MM.1S (cell line): ENCODE measurements at regions not wholly inside any gene's neighbourhood (a gene's known extent, or its start where the extent isn't known, plus 50 kb on each side); places are given as distances from the start of the nearest gene placed in this dataset.

Experiments used
- DNase-seq: peaks from one replicate; pipeline ENCODE4 v3.0.0-alpha.2; 2015
- H2AFZ ChIP-seq: fragments of 300-600 bp; sonication (generic); 2 replicates; pipeline ENCODE4 v1.6.0; 2016; ENCODE audit warnings: antibody characterized with exemption, low read length
- H3F3A ChIP-seq: fragments of 300-600 bp; sonication (generic); 2 replicates; pipeline ENCODE4 v1.6.1; 2016; ENCODE audit warnings: mild to moderate bottlenecking, antibody characterized with exemption, low read length, moderate library complexity, mixed read lengths; ENCODE audit not compliant: insufficient read depth
- H3K27ac ChIP-seq: fragments of 300-600 bp; sonication (generic); 2 replicates; pipeline ENCODE4 v1.5.1; 2016; ENCODE audit warnings: mild to moderate bottlenecking, low read length
- H3K27me3 ChIP-seq: fragments of 300-600 bp; sonication (generic); replicated peaks from 2 replicates; pipeline ENCODE4 v1.6.0; 2016; ENCODE audit warnings: low read length; ENCODE audit not compliant: insufficient read depth
- H3K36me3 ChIP-seq: fragments of 300-600 bp; sonication (generic); replicated peaks from 2 replicates; pipeline ENCODE4 v1.6.1; 2016; ENCODE audit warnings: mild to moderate bottlenecking, low read length, mixed read lengths; ENCODE audit not compliant: insufficient read depth
- H3K4me1 ChIP-seq: fragments of 300-600 bp; sonication (generic); 2 replicates; pipeline ENCODE4 v1.6.1; 2016; ENCODE audit warnings: low read length, mixed read lengths
- H3K4me2 ChIP-seq: fragments of 300-600 bp; sonication (generic); 2 replicates; pipeline ENCODE4 v1.6.0; 2016; ENCODE audit warnings: low read depth, low read length
- H3K4me3 ChIP-seq: fragments of 300-600 bp; sonication (generic); 2 replicates; pipeline ENCODE4 v1.5.1; 2016; ENCODE audit warnings: low read length, mixed read lengths
- H3K79me2 ChIP-seq: fragments of 300-600 bp; sonication (generic); 2 replicates; pipeline ENCODE4 v1.6.1; 2016; ENCODE audit warnings: mixed run types, low read length, mixed read lengths
- H3K9ac ChIP-seq: fragments of 300-600 bp; sonication (generic); 2 replicates; pipeline ENCODE4 v1.6.1; 2016; ENCODE audit warnings: low read length, mixed read lengths
- H3K9me2 ChIP-seq: fragments of 300-600 bp; sonication (generic); replicated peaks from 2 replicates; pipeline ENCODE4 v1.6.1; 2016; ENCODE audit warnings: mild to moderate bottlenecking, low read length, mixed read lengths; ENCODE audit not compliant: insufficient read depth
- H3K9me3 ChIP-seq: fragments of 300-600 bp; sonication (generic); replicated peaks from 2 replicates; pipeline ENCODE4 v1.6.1; 2016; ENCODE audit warnings: mild to moderate bottlenecking, low read length, mixed read lengths; ENCODE audit not compliant: insufficient read depth
- H4K20me1 ChIP-seq: fragments of 300-600 bp; sonication (generic); 2 replicates; pipeline ENCODE4 v1.6.1; 2016; ENCODE audit warnings: mild to moderate bottlenecking, low read length, moderate library complexity, mixed read lengths; ENCODE audit not compliant: insufficient read depth
- EZH2 ChIP-seq: fragments of 300-600 bp; sonication (generic); optimal IDR thresholded peaks from 2 replicates; pipeline ENCODE3; 2017; ENCODE audit warnings: low read depth, mild to moderate bottlenecking, antibody characterized with exemption, low read length, mixed read lengths
- EZH2phosphoT487 ChIP-seq: fragments of 300-600 bp; sonication (generic); IDR thresholded peaks from 2 replicates; pipeline ENCODE4 v1.6.1; 2018; ENCODE audit warnings: antibody characterized with exemption, low read length
- TF ChIP-seq, protein P1 (sequence below): fragments of 300-600 bp; sonication (generic); IDR thresholded peaks from 2 replicates; pipeline ENCODE4 v1.5.1; 2016; ENCODE audit warnings: antibody characterized with exemption, low read length, mixed read lengths

DNA sequence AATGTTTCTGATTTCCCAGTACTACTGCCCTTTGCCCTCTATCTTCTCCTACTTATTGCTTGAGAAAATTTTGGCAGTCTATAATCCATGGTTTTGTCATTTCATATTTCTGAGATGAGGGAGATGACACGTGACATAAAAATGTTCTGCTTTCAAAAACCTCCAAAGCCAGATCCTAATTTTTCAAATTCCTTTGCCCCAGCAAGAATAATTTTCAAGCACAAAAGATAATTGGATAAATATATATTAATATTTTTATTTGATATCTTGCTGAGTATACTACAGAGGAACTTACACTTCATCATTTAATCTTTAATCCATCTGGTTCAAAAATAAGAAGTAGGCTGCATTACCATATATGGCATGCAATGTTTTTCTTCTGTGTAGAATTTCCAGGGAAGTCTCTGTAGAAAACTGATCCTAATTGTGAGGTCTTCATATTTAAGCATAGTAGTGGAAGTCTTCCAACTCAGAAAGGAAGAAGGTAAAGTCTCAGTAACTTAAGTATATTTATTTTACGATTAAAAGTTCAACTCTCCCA, 1738.8 kb downstream of the EFNA5 start:
- no peaks in the 10 kb centered on the region for H3K9me3 ChIP-seq
- no peaks in the 10 kb centered on the region for H3K27me3 ChIP-seq
- no peak overlapping the region for H3K4me2 ChIP-seq
- no peaks in the 10 kb centered on the region for H4K20me1 ChIP-seq
- DNase-seq: no peak
- H3K27ac ChIP-seq: no peak overlapping the region
- H3F3A ChIP-seq: no peaks in the 10 kb centered on the region
- H3K4me1 ChIP-seq: no peaks in the 10 kb centered on the region
- H2AFZ ChIP-seq: no peak overlapping the region
- H3K9ac ChIP-seq: no peak overlapping the region
- no peaks in the 10 kb centered on the region for H3K36me3 ChIP-seq
- H3K79me2 ChIP-seq: no peaks in the 10 kb centered on the region
- TF ChIP-seq EZH2phosphoT487: no peak
- TF ChIP-seq, protein P1, sequence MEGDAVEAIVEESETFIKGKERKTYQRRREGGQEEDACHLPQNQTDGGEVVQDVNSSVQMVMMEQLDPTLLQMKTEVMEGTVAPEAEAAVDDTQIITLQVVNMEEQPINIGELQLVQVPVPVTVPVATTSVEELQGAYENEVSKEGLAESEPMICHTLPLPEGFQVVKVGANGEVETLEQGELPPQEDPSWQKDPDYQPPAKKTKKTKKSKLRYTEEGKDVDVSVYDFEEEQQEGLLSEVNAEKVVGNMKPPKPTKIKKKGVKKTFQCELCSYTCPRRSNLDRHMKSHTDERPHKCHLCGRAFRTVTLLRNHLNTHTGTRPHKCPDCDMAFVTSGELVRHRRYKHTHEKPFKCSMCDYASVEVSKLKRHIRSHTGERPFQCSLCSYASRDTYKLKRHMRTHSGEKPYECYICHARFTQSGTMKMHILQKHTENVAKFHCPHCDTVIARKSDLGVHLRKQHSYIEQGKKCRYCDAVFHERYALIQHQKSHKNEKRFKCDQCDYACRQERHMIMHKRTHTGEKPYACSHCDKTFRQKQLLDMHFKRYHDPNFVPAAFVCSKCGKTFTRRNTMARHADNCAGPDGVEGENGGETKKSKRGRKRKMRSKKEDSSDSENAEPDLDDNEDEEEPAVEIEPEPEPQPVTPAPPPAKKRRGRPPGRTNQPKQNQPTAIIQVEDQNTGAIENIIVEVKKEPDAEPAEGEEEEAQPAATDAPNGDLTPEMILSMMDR: no peak
- TF ChIP-seq EZH2: no peak
- H3K9me2 ChIP-seq: no peaks in the 10 kb centered on the region
- H3K4me3 ChIP-seq: no peak overlapping the region

DNA sequence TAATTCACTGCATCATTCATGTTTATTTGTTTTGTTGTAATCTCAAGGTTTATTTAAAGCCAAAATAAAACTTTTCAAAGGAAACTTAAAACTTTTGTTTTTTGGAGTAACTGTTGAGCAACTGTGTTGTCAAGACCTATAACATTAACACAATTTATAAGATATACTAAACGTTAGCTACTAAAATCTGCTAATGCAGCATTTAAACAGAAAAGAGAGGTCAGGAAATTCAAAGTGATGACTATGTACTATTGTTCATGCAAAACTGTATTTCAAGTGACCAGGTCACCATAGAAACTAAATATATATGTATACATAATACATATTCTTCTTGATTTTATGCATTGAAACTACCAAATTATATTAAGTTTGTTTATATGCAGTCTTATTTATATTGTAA, 1740.9 kb downstream of the EFNA5 start:
- no peak overlapping the region for H3K9ac ChIP-seq
- no peaks in the 10 kb centered on the region for H4K20me1 ChIP-seq
- no peak overlapping the region for H3K27ac ChIP-seq
- TF ChIP-seq EZH2phosphoT487: no peak
- TF ChIP-seq EZH2: no peak
- TF ChIP-seq, protein P1: no peak
- H3K4me1 ChIP-seq: no peaks in the 10 kb centered on the region
- no peak for DNase-seq
- no peaks in the 10 kb centered on the region for H3F3A ChIP-seq
- H3K9me3 ChIP-seq: no peaks in the 10 kb centered on the region
- H3K4me2 ChIP-seq: no peak overlapping the region
- no peak overlapping the region for H3K4me3 ChIP-seq
- H3K9me2 ChIP-seq: no peaks in the 10 kb centered on the region
- no peaks in the 10 kb centered on the region for H3K27me3 ChIP-seq
- H2AFZ ChIP-seq: no peak overlapping the region
- H3K79me2 ChIP-seq: no peaks in the 10 kb centered on the region
- H3K36me3 ChIP-seq: no peaks in the 10 kb centered on the region

DNA sequence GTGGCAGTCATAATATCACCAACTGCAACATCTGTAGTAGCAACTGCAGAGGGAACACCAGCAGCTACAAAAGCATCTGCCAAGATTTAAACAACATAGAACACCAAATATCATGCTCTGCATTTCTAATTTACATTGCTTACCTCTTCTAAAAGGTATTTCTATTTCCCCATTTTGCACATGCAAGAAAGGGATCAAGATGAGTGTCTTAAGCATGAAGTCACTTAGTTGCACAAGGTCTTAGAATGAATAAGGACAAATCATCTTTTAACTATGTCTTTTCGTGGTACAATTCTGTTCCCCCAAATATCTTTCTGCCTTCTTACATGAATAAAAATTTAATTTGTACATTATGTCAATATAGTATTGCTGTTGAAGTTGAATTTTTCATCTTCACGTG, 1746.4 kb downstream of the EFNA5 start:
- Histone ChIP-seq H3F3A (no peaks in the 10 kb centered on the region), H3K9me3 (no peaks in the 10 kb centered on the region), H3K9ac (no peak overlapping the region), H3K79me2 (no peaks in the 10 kb centered on the region), H3K4me1 (no peaks in the 10 kb centered on the region), H2AFZ (no peak overlapping the region), H3K27ac (no peak overlapping the region), H3K9me2 (no peaks in the 10 kb centered on the region), H3K4me2 (no peak overlapping the region), H3K36me3 (no peaks in the 10 kb centered on the region), H3K4me3 (no peak overlapping the region), H4K20me1 (no peaks in the 10 kb centered on the region), H3K27me3 (no peaks in the 10 kb centered on the region)
- no peak for DNase-seq
- TF ChIP-seq EZH2 (no peak), EZH2phosphoT487 (no peak)
- TF ChIP-seq, protein P1: no peak
